ENCODE measurements at regions not wholly inside any gene's neighbourhood (a gene's known extent, or its start where the extent isn't known, plus 50 kb on each side); places are given as distances from the start of the nearest gene placed in this dataset.

GRCh38 chr11:28913883-28914282 is 805.7 kb downstream of the METTL15 start:
- no peak overlapping the region for H3K4me3 Mint-ChIP-seq (ENCODE audit: unreplicated experiment)
- H3K27me3 Mint-ChIP-seq (ENCODE audit: low read depth), result peaks cover 1% of the 10 kb centered on the region
- H3K36me3 Mint-ChIP-seq (ENCODE audit: low read depth), result no peaks in the 10 kb centered on the region
- DNase-seq (ENCODE audit: low spot score), result no peak
- no peak for TF ChIP-seq CTCF (IDR thresholded peaks at IDR 0.05)
- H3K9me3 Mint-ChIP-seq (ENCODE audit: low read depth), result no peaks in the 10 kb centered on the region
- peaks cover 5% of the 10 kb centered on the region for H3K4me1 Mint-ChIP-seq (ENCODE audit: low read depth)
- H3K27ac Mint-ChIP-seq (ENCODE audit: unreplicated experiment), result no peak overlapping the region

- Mint-ChIP-seq H3K27ac (ENCODE audit: unreplicated experiment) (no peak overlapping the region), H3K36me3 (ENCODE audit: low read depth) (no peaks in the 10 kb centered on the region), H3K4me1 (ENCODE audit: low read depth) (peaks cover 5% of the 10 kb centered on the region), H3K4me3 (ENCODE audit: unreplicated experiment) (no peak overlapping the region), H3K27me3 (ENCODE audit: low read depth) (no peaks in the 10 kb centered on the region), H3K9me3 (ENCODE audit: low read depth) (no peaks in the 10 kb centered on the region)
- TF ChIP-seq CTCF (IDR thresholded peaks at IDR 0.05), result no peak
- DNase-seq (ENCODE audit: low spot score), result no peak
These were observed 803.6 kb downstream of the METTL15 start for GRCh38 chr11:28911829-28912228.

GRCh38 chr11:28910926-28911325 is 802.7 kb downstream of the METTL15 start:
- H3K9me3 Mint-ChIP-seq (ENCODE audit: low read depth), result no peaks in the 10 kb centered on the region
- no peak for DNase-seq (ENCODE audit: low spot score)
- H3K4me3 Mint-ChIP-seq (ENCODE audit: unreplicated experiment), result no peak overlapping the region
- peak overlapping the region; percentile 39 for H3K27ac Mint-ChIP-seq (ENCODE audit: unreplicated experiment)
- no peaks in the 10 kb centered on the region for H3K27me3 Mint-ChIP-seq (ENCODE audit: low read depth)
- TF ChIP-seq CTCF (IDR thresholded peaks at IDR 0.05), result no peak
- no peaks in the 10 kb centered on the region for H3K36me3 Mint-ChIP-seq (ENCODE audit: low read depth)
- peaks cover 5% of the 10 kb centered on the region for H3K4me1 Mint-ChIP-seq (ENCODE audit: low read depth)

GRCh38 chr11:28903716-28904115 is 795.5 kb downstream of the METTL15 start:
- H3K4me3 Mint-ChIP-seq (ENCODE audit: unreplicated experiment), result no peak overlapping the region
- H3K27ac Mint-ChIP-seq (ENCODE audit: unreplicated experiment), result no peak overlapping the region
- no peaks in the 10 kb centered on the region for H3K9me3 Mint-ChIP-seq (ENCODE audit: low read depth)
- no peak for DNase-seq (ENCODE audit: low spot score)
- H3K36me3 Mint-ChIP-seq (ENCODE audit: low read depth), result no peaks in the 10 kb centered on the region
- no peak for TF ChIP-seq CTCF (IDR thresholded peaks at IDR 0.05)
- peaks cover 7% of the 10 kb centered on the region for H3K4me1 Mint-ChIP-seq (ENCODE audit: low read depth)
- H3K27me3 Mint-ChIP-seq (ENCODE audit: low read depth), result no peaks in the 10 kb centered on the region

GRCh38 chr11:28900427-28900826 is 792.2 kb downstream of the METTL15 start:
- peaks cover 5% of the 10 kb centered on the region for H3K9me3 Mint-ChIP-seq (ENCODE audit: low read depth)
- H3K27me3 Mint-ChIP-seq (ENCODE audit: low read depth), result no peaks in the 10 kb centered on the region
- no peak overlapping the region for H3K4me3 Mint-ChIP-seq (ENCODE audit: unreplicated experiment)
- H3K4me1 Mint-ChIP-seq (ENCODE audit: low read depth), result peaks cover 7% of the 10 kb centered on the region
- no peak overlapping the region for H3K27ac Mint-ChIP-seq (ENCODE audit: unreplicated experiment)
- DNase-seq (ENCODE audit: low spot score), result no peak
- no peaks in the 10 kb centered on the region for H3K36me3 Mint-ChIP-seq (ENCODE audit: low read depth)
- no peak for TF ChIP-seq CTCF (IDR thresholded peaks at IDR 0.05)

All from chondrocyte (in vitro differentiated cells).